ENCODE measurements at regions not wholly inside any gene's neighbourhood (a gene's known extent, or its start where the extent isn't known, plus 50 kb on each side); places are given as distances from the start of the nearest gene placed in this dataset.
"Not testable (repeated sequence)": the region's sequence is repeated elsewhere in the genome, so short reads cannot be mapped to it uniquely, and the experiment has no call there.

DNA sequence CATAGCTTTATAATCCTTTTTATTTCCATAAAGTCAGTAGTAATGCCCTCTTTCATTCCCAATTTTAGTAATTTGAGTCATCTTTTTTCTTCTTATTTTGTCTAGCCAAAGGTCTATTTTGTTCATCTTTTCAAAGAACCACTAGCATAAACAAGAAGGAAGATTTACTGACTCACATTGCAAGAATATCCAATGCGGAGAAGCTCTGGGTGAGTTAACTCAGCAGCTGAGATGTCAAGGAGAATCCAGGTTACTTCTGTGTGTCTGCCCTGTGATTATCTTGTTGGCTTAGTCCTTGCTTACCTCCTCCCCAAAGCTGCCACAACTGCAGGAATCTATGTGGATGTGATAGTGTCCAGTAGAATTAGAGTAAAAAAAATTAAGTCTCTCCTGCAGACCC is 311.4 kb upstream of the NCKAP5 start (continued):
- TF ChIP-seq POLR2AphosphoS5 (IDR thresholded peaks at IDR 0.05; ENCODE audit: low read depth) (no peak), ZNF114 (CRISPR knock-in tag; IDR thresholded peaks at IDR 0.05) (no peak), EZH2 (IDR thresholded peaks at IDR 0.05; ENCODE audit: low read depth, unreplicated experiment) (no peak)

DNA sequence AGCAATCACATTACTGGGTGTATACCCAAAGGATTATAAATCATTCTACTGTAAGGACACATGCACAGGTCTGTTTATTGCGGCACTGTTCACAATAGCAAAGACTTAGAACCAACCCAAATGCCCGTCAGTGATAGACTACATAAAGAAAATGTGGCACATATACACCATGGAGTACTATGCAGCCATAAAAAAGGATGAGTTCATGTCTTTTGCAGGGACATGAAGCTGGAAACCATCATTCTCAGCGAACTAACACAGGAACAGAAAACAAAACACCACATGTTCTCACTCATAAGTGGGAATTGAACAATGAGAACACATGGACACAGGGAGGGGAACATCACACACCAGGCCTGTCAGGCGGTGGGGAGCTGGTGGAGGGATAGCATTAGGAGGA is 313.9 kb upstream of the NCKAP5 start:
- ATAC-seq; H3K36me3 ChIP-seq (ENCODE audit: insufficient read depth); H3F3A ChIP-seq (replicated peaks; ENCODE audit: low read depth); H3K4me3 ChIP-seq; H3K4me1 ChIP-seq (ENCODE audit: insufficient read depth); H3K4me2 ChIP-seq; H3K27ac Mint-ChIP-seq; H3K9me2 ChIP-seq (ENCODE audit: insufficient read depth); H3K27me3 Mint-ChIP-seq (ENCODE audit: insufficient read depth, low read depth, poor library complexity); H2AFZ ChIP-seq; H3K4me3 Mint-ChIP-seq; H3K27ac ChIP-seq (ENCODE audit: low read depth); H3K36me3 Mint-ChIP-seq (ENCODE audit: low read depth); H3K79me2 ChIP-seq (replicated peaks; ENCODE audit: insufficient read depth); H3K4me1 Mint-ChIP-seq; DNase-seq (ENCODE audit: low spot score); H3K27me3 ChIP-seq (ENCODE audit: insufficient read depth); H4K20me1 ChIP-seq (replicated peaks; ENCODE audit: insufficient read depth); H3K9me3 Mint-ChIP-seq: not testable (repeated sequence)

DNA sequence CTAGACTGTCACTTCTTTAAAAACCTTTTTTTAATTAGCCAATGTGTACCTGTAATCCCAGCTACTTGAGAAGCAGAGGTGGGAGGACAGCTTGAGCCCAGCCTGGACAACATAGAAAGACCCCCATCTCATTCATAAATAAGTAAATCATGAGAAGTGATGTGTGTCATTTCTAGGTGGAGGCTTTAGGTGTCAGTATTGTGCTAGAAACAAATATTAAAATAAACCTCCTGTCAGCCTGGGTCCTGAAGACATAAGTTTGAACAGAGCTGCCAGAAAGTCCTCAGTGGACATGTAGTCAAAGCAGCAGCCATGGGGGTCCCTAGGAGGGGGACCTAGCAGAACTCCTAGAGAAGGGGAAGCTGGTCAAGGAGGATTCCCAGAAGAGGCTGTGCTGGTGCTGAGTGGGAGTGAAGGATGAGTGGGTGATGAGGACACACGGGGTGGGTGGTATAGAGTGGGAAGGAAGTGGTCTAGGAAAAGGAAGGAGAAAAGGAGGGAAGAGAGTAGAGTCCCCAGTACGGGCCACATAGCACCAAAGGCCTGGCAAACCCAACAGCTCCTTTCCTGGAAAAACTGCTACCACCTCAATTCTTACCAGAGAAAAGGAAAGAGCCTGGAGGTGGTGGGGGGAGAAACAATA is 316.6 kb upstream of the NCKAP5 start:
- TF ChIP-seq POLR2AphosphoS5 (IDR thresholded peaks at IDR 0.05; ENCODE audit: low read depth) (no peak), CTCF (conservative IDR thresholded peaks at IDR 0.05; ENCODE audit: low read depth in 2 of 2) (peak; percentile 41)
- ATAC-seq (no peak), DNase-seq (ENCODE audit: low spot score) (peak; percentile 11)
- H3K4me1 ChIP-seq (ENCODE audit: insufficient read depth), result no peaks in the 10 kb centered on the region; the same call in 1 of the 2 replicates
- H3K9me2 ChIP-seq (ENCODE audit: insufficient read depth), result no peaks in the 10 kb centered on the region
- H3K4me3 ChIP-seq, result no peak overlapping the region
- no peaks in the 10 kb centered on the region for H3K27me3 ChIP-seq (ENCODE audit: insufficient read depth)
- no peak overlapping the region for H3K27ac ChIP-seq (ENCODE audit: low read depth)
- no peaks in the 10 kb centered on the region for H3K79me2 ChIP-seq (replicated peaks; ENCODE audit: insufficient read depth)
- no peaks in the 10 kb centered on the region for H4K20me1 ChIP-seq (replicated peaks; ENCODE audit: insufficient read depth)
- H2AFZ ChIP-seq, result no peak overlapping the region
- Mint-ChIP-seq H3K4me1 (peaks cover 12% of the 10 kb centered on the region), H3K4me3 (no peak overlapping the region), H3K27me3 (ENCODE audit: insufficient read depth, low read depth, poor library complexity) (peaks cover 5% of the 10 kb centered on the region), H3K36me3 (ENCODE audit: low read depth) (no peaks in the 10 kb centered on the region), H3K27ac (no peak overlapping the region), H3K9me3 (no peaks in the 10 kb centered on the region; the same call in 2 of the 3 replicates)
- no peaks in the 10 kb centered on the region for H3K36me3 ChIP-seq (ENCODE audit: insufficient read depth)
- no peak overlapping the region for H3K4me2 ChIP-seq
- no peaks in the 10 kb centered on the region for H3F3A ChIP-seq (replicated peaks; ENCODE audit: low read depth)

- H3K4me2 ChIP-seq, result no peak overlapping the region
- peak; percentile 61 for ATAC-seq
- TF ChIP-seq NANOG (IDR thresholded peaks at IDR 0.05; ENCODE audit: borderline replicate concordance) (no peak), ETS1 (IDR thresholded peaks at IDR 0.05) (no peak), CREB1 (CRISPR knock-in tag; IDR thresholded peaks at IDR 0.05; ENCODE audit: low read depth) (no peak), CTCF (conservative IDR thresholded peaks at IDR 0.05; ENCODE audit: low read depth in 2 of 2) (no peak), POLR2AphosphoS5 (IDR thresholded peaks at IDR 0.05; ENCODE audit: low read depth) (no peak), EZH2phosphoT487 (IDR thresholded peaks at IDR 0.05; ENCODE audit: unreplicated experiment) (no peak), JUNB (IDR thresholded peaks at IDR 0.05; ENCODE audit: unreplicated experiment) (no peak), STAT1 (IDR thresholded peaks at IDR 0.05; ENCODE audit: unreplicated experiment) (no peak)
Observed at GRCh38 chr2:133885847-133886246, 317.6 kb upstream of the NCKAP5 start.

More at GRCh38 chr2:133885847-133886246, 317.6 kb upstream of the NCKAP5 start:
- H3K4me3 Mint-ChIP-seq, result no peak overlapping the region
- peaks cover 12% of the 10 kb centered on the region for H3K4me1 Mint-ChIP-seq
- H3K36me3 Mint-ChIP-seq (ENCODE audit: low read depth), result no peaks in the 10 kb centered on the region
- H3K27ac ChIP-seq (ENCODE audit: low read depth), result no peak overlapping the region
- no peaks in the 10 kb centered on the region; the same call in 1 of the 2 replicates for H3K4me1 ChIP-seq (ENCODE audit: insufficient read depth)
- H3K79me2 ChIP-seq (replicated peaks; ENCODE audit: insufficient read depth), result no peaks in the 10 kb centered on the region
- DNase-seq (ENCODE audit: low spot score), result no peak
- H3F3A ChIP-seq (replicated peaks; ENCODE audit: low read depth), result no peaks in the 10 kb centered on the region
- H3K27ac Mint-ChIP-seq, result no peak overlapping the region
- no peak overlapping the region for H3K4me3 ChIP-seq
- no peaks in the 10 kb centered on the region for H3K27me3 ChIP-seq (ENCODE audit: insufficient read depth)
- no peaks in the 10 kb centered on the region for H4K20me1 ChIP-seq (replicated peaks; ENCODE audit: insufficient read depth)
- no peaks in the 10 kb centered on the region for H3K9me2 ChIP-seq (ENCODE audit: insufficient read depth)
- H3K9me3 Mint-ChIP-seq, result no peaks in the 10 kb centered on the region; the same call in 2 of the 3 replicates
- H2AFZ ChIP-seq, result 0 out of 2 replicates have a peak overlapping the region, but pooled peaks have one; percentile 34
- H3K36me3 ChIP-seq (ENCODE audit: insufficient read depth), result no peaks in the 10 kb centered on the region
- H3K27me3 Mint-ChIP-seq (ENCODE audit: insufficient read depth, low read depth, poor library complexity), result peaks cover 5% of the 10 kb centered on the region

Measured in GM23338 (cell line).